NCI-H526 treated with DMSO at 0.1 percent for 48 hours (cell line): ENCODE measurements at regions not wholly inside any gene's neighbourhood (a gene's known extent, or its start where the extent isn't known, plus 50 kb on each side); places are given as distances from the start of the nearest gene placed in this dataset.
"Not testable (repeated sequence)": the region's sequence is repeated elsewhere in the genome, so short reads cannot be mapped to it uniquely, and the experiment has no call there.

Experiments
- DNase-seq: peaks from one replicate; lab custom pipeline; 2025; lab: John Stamatoyannopoulos, UW

DNA sequence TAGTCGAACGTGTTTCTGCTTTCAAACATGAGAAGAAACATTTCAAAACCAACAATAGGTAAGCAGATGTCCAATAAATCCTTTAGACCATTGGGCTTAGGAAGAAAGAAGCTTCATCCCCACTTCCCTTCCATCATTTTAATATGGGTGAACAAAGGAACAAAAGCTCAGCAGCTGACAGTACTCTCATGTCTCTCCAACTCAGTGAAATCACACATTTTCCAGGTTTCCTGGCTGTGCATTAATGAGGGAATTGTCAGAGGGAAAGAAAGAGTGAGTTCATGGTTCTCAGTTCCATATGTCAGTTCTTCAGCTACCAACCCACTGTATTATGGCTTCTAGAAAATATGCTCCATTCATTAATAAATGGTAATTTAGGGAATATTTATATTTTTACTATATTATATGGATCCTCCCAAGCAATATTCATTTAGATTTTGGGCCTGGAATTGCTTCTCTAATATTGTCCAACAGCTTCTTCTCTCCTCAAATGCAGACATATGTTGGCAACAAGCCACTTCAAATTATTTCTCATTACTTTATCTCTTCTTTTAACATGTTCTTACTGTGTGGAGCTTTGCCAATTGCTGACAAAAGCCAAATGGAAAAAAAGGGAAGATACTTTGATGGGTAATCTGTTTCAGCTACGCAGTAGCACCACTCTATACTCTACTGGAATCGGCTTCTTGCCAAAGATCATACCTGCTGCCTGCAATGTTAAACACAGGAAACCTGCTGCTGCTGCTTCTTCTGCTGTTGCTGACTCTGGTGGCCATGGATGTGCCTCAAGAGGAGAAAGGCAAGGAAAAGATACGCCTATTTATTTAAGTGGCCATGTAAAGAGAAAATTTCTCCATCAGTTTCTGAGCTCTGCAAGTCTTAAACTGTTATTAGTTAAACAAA, 1757.6 kb downstream of the ARAP2 start:
- DNase-seq, result no peak

DNA sequence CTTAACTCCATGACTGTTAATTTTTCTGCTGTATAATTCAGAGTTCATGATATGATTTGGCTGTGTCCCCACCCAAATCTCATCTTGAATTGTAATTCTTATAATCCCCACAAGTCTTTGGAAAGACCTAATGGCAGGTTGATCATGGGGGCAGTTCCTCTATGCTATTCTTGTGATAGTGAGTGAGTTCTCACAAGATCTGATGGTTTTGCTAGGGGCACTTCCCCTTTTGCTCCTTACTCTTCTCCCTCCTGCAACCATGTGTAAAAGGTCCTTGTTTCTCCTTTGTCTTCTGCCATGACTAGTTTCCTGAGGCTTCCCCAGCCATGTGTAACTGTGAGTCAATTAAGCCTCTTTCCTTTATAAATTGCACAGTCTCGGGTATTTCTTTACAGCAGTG, 1751.9 kb downstream of the ARAP2 start:
- DNase-seq, result no peak

DNA sequence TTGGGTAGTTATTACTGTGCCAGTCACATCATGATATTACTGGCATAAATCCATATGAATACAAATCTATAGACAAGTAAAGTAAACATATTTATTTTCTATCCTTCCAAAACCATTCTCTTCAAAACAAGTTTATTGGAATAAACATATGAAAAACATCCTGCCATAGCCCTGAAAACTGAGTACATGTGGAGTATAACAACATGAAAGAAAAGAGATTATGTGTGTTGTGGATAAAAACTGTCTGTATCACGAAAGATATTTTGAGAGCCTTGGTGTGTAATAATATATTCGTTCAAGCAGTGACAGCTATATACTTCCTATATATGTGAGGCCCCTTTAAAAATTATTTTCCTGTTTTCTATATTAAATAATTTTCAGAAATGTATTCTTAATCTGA, 1742.2 kb downstream of the ARAP2 start:
- DNase-seq, result no peak

DNA sequence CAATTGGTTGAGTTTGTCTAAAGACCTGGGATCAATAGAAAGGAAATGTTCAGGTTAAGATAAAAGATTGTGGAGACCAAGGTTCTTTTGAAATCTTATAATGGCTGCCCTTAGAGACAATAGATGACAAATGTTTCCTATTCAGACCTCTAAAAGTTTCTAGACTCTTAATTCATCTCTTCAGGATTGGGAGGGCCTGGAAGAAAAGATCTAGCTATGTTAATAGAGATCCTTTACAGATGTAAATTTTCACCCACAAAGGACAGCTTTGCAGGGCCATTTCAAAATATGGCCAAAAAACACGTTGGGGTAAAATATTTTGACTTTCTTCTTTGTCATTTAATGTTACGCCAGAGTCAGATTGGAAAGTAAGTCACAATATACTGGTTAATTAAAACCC, 1739.6 kb downstream of the ARAP2 start:
- not testable (repeated sequence) for DNase-seq

DNA sequence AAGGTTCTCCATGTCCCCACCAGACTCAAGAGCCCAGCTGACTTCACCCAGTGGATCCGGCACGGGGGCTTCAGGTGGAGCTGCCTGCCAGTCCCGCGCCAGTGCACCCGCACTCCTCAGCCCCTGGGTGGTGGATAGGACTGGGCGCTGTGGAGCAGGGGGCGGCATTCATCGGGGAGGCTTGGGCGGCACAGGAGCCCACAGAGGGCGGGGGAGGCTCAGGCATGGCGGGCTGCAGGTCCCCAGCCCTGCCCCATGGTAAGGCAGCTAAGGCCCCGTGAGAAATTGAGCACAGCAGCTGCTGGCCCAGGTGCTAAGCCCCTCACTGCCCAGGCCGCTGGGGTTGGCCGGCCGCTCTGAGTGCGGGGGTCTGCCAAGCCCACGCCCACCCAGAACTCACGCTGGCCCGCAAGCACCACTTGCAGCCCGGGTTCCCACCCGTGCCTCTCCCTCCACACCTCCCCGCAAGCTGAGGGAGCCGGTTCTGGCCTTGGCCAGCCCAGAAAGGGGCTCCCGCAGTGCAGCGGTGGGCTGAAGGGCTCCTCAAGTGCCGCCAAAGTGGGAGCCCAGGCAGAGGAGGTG, 1737.7 kb downstream of the ARAP2 start:
- DNase-seq, result not testable (repeated sequence)

DNA sequence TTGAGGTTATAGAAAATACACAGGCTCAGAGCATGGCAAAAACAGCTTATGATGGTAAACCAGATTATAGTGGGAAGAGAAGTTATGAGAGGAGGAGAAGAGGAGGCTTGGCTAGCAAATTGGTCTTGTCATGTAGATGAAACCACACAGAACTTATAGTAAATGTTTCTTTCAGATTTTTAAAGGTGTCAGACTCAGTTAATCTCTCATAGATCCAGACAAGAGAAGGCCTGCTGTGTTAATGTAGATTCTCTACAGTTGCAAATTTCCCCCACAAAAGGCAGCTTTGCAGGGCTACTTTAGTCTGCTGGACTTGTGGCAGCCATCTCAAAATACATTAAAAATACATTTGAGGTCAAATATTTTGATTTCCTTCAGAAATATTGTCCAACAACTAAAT, 1731.7 kb downstream of the ARAP2 start:
- DNase-seq, result no peak

DNA sequence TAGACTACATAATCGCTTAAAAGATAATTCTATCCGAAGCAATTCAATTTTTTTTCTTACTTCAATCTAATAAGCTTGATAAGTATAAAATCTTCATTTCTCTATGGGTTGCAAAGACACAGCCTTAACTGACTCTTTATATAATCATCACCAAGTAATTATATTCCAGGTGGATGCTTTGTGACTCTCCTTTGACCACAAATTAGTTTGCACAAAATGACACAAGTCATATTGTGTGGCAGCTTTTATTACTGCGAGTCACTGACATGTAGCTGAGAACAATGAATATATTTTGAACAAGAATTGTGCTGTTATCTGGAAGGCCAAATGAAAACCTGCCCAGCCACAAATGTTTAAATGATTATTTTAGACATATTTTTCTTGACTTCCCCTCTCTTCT, 1727.8 kb downstream of the ARAP2 start:
- DNase-seq, result no peak

DNA sequence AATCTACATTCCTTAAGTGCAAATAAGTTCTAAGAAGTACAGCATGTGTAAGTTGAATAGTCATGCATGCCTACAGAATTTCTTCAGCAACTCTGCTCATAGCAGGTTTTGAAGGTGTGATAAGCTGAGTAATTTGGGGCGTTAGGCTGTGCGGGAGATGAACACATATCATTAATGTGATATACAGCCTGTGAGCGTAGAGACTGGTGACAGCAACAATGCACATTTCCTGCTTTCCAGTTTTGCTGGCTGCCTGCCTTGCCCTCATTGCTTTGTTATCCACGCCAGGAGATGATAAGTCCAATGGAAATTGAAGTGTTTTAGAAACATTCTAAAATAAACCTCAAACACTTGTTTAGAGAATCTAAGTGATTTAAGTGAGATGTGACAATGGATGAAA, 1709.4 kb downstream of the ARAP2 start:
- DNase-seq, result no peak

DNA sequence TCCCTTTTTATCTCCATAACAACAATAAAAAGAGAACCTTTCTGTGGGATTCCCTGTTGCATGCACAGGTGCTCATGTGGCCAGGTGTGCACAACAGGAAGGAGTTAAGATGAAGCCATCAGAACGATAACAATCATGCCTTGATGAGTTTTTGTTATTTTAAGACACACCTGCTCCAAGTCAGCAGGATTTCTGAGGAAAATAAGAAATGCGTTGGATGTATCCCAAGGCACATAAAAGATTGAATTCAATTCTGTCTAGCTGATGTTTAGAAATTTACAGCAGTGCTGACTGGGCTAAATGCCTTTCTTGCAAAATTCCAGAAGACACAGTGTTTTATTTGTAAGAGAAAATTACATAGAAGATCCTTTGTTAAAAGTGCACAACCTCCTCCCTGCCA, 1678.2 kb downstream of the ARAP2 start:
- no peak for DNase-seq

DNA sequence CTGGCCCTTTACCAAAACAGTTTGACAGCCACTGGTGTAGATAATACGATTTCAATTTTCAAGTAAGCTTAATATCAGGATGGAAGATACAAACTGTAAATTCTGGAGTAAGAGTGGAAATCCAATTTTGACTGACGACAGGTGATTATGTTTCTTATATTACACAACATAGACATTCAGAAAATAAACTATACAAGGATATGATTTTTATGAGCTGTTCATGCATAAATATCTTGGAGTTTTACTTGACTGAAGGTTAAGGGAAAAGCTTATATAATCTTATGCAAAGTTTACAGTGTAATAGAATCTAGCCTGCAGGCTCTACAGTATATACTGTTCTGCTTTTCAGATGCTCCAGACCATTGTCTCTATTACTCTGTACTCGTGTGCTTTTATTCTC, 1672.3 kb downstream of the ARAP2 start:
- DNase-seq, result no peak

DNA sequence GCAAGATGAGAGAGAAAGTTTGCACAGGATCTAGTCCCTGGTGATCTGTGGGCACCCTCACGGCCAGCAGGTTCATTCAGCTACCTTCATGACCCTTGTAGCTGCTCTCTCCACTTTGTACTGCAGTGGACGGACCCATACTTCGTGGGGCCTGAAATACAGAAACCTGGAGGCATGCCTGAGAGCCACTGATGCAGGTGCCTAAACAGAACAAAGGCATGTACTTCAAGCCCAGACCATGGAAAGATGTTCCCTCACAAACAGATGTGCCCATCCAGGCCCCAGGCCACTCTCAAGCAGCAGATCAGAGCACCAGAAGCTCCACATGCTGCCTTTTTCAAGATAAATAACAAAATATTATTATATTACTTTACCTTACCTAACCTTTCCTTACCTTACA, 1629.0 kb downstream of the ARAP2 start:
- no peak for DNase-seq

DNA sequence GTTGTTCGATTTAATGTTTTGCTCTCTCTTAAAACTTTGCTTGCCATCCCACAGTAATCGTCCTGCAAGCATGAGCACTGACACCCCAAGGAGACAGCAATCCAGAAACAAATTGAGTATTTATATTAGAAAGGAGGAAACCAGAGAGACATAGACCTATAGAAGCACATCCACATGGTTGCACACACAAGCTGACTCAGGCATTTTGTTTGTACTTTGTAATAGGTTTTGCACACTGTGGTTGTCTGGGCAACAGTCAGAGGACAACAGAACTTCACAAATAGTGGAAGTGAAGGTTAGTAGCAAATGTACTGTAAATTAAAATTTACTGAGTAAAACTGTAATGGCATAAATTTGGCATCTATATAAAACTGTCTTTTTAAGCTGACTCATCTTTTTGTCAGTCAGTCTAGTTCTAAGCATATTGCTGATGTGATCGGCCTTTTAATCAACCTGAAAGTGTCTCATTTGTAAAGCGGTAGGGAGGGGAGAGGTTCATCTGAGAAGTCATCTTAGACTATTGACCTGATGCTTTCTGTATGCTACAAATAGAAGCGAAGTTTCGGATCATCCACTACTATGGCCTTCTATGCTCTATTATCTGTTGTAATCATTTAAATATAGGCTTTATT, 1624.7 kb downstream of the ARAP2 start:
- DNase-seq, result no peak

DNA sequence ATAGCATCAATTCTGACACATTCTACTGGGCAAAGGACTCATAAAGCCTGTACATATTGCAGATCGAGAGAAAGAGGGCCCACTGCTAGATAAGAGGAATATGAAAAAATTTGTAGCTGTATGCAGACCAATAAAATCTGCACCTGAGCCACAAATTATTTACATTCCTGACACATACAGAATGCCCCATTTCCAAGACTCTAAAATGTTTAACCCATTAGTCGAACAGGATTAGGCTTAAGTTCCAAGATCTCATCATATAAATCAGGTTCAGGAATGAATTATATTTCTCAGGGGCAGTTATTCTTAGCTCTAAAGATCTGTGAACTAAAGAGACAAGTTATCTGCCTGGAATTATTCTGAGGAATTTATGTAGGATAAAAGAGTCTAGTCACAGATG, 1615.8 kb downstream of the ARAP2 start:
- no peak for DNase-seq

DNA sequence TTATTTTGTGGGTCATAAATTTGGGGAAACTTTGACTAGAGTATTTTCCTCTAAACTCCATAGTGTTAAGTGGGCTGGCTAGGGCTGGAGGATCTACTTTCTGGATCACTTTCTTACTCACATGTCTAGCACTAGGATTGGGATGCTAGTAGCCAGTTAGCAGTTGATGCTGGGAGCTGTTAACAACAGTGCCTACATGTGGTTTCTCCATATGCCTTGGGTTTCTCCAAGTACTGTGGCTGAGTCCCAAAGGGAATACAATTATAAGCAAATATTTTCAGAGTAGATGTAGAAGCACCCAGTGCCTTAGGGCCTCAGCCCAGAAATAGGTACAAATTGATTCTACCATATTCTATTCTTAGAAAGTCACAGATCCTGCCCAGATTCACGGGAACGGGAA, 1614.9 kb downstream of the ARAP2 start:
- no peak for DNase-seq

DNA sequence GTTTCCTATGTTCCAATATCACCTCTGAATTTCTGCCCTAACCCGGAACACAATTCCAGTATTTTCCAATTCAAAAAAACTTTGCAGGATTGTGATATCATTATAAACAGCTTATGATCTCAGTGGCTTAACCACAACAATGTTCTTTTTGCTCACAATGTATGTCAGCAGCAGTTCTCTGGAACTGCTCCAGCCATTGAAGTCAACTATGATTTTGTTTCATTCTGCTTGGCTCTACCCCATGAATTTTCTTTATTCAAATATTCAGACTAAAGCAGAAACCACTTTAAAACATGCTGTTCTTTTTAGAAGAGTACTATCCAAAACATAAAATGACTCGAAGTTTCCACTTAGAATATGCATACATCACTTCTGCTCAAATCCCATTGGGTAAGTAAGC, 1611.1 kb downstream of the ARAP2 start:
- no peak for DNase-seq

DNA sequence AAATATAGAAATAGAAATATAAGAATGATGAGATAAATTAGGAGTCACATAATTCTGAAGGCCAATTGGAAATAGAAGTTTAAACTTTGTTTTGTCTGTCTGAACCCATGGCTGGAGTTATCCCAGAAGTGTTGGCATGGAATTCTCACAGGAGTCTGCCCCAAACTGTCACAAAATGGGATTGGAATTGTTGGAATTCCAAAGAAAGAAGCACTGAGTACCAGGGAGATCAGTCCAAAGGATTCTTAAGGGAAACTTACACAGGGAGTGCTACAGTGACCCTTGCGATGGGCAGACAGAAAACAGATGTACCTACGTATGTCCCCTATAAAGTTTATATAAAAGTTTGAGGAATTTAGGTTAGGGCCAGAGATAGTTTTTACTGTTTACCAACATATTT, 1607.7 kb downstream of the ARAP2 start:
- DNase-seq, result no peak

DNA sequence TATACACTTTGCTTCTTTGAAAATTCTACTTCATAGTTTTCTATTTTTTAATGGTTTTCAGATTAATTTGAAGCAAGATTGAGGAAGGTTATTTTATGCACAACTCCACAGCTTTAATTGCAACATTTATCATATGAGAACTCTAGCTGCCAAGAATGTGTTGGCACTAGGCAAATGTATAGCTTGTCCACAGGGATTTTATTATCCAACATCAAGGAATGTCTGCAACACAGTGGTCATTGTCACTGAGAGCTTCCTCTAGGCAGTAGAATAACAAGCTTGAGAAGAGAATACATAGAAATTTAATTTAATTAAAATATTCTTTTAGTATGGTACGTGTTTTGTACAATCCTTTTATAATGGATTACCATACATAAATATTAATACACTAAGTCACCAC, 1600.8 kb downstream of the ARAP2 start:
- DNase-seq, result no peak

DNA sequence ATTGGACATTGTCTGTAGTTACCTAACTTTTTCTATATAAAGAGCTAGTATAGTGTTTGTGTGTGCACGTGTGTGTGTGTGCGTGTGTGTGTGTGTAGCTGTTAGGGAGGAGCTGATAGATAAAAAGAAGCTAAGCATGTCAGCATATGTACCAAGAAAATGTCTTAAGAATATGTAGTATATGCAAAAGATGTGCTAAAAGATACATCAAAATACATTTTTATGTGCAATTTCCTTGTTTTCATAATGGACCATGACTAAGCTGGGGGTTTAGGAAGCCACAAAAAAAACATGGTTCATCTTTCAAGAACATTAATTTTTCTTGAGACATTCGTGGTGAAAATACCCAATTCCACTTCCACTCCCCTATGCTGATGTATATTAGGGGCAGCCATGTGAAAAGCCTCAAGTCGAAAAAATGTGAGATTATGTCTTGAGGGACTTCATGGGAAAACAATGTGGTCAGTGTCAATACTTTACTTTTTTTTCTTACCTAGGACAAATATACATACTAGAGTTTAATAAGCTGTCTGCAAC, 1599.7 kb downstream of the ARAP2 start:
- DNase-seq, result no peak

DNA sequence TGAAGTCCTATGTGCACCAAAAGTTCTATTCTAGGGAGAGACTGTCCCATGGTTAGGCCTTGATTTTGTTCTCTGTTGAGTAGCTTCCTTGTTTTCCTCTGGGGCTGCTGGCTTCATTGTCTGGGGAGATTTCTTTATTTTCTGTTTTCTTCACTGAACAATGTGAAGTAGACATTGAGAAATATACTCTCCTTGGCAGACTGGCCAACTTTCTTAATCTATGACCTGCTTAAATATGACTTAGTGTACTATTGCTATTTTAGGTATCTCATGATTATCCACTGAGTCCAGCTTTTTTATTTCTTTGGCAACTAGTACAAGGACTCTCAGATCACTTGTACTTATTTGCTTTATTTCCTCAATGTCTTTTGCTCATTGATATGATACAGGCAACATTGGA, 1594.6 kb downstream of the ARAP2 start:
- DNase-seq, result no peak

DNA sequence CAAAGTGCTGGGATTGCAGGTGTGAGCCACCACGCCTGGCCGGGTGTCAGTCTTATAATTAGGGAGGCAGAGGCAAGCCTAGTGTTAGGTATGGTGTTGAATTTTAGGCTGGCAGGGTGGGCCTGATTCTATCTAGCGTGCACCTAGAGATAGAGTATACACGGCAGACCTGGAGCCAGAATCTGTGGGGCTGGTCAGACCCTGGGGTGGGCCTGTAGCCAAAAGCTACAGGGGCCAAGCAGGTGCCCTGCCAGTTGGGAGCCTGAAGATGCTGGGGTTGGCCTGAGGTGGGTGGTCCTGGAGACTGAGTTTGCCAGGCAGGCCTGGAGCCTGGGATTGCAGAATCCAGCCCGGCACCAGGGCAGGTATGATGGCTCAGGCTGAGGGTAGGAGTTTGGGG, 1580.3 kb downstream of the ARAP2 start:
- no peak for DNase-seq

DNA sequence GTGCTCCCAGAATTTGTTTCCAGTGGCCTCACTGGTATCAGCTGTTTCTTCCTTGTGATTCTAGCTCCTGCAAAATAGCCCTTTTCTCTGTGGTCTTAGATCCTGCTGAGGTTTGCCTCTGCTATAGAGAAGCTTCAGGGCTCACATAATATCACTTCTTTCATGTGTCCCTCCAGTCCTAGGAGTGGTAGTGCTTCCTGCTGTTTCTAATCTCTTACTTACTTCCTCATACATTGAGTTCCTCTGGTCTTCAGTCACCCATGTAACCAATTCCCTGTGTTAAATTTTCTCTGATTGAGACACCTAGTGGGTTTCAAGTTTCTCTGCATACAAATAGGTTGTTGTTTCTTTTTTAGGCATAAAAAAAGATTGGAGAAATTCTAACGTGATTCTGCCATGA, 1567.9 kb downstream of the ARAP2 start:
- no peak for DNase-seq

DNA sequence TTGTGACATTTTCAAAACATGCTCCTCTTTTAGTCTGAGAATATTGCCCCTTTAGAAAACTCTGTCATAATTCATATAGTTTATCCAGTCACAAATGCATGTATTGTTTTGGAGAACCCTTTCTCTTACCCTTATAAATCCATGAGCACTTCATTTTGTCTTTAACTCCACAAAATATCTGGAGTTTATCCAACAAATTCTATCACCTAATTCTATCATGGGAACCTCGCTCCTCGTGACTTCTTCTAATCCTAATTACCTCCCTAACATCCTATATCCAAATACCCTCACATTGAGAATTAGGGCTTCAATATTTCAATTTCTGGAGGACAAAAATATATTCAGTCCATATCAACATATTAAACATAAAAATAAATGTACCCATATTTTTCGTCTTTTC, 1565.9 kb downstream of the ARAP2 start:
- DNase-seq, result no peak

DNA sequence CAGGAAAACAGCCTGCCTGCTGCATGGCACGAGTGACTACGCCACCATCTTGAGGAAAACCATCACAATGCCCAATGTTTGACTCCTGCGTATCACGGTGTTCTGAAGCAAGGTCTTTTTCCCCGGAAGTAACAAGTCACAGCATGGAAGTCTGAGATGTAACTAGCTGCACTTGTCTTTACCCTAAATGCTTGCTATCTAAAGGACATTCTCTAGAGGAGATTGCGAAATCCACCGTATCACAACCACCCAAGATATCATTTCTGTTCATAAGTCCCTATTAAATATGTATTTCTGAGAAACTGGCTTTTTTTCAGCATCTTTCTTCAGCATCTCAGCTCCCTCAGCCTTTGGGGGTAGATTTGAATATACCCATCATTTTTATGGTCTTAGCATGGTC, 1565.1 kb downstream of the ARAP2 start:
- DNase-seq, result no peak
